ENCODE measurements at regions not wholly inside any gene's neighbourhood (a gene's known extent, or its start where the extent isn't known, plus 50 kb on each side); places are given as distances from the start of the nearest gene placed in this dataset.

GRCh38 chr10:36277459-36277858 lies 635.4 kb upstream of the FZD8 start:
- TF ChIP-seq, protein P1, sequence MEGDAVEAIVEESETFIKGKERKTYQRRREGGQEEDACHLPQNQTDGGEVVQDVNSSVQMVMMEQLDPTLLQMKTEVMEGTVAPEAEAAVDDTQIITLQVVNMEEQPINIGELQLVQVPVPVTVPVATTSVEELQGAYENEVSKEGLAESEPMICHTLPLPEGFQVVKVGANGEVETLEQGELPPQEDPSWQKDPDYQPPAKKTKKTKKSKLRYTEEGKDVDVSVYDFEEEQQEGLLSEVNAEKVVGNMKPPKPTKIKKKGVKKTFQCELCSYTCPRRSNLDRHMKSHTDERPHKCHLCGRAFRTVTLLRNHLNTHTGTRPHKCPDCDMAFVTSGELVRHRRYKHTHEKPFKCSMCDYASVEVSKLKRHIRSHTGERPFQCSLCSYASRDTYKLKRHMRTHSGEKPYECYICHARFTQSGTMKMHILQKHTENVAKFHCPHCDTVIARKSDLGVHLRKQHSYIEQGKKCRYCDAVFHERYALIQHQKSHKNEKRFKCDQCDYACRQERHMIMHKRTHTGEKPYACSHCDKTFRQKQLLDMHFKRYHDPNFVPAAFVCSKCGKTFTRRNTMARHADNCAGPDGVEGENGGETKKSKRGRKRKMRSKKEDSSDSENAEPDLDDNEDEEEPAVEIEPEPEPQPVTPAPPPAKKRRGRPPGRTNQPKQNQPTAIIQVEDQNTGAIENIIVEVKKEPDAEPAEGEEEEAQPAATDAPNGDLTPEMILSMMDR (IDR thresholded peaks at IDR 0.05; ENCODE audit: control extremely low read depth in 1 of 3, insufficient read depth in 1 of 3, low read depth in 1 of 3, low read length in 3 of 3), result no peak
- no peak for TF ChIP-seq KDM1A (IDR thresholded peaks at IDR 0.05; ENCODE audit: borderline replicate concordance, low read length)
- no peak for TF ChIP-seq ZNF274 (IDR thresholded peaks at IDR 0.05; ENCODE audit: borderline replicate concordance, extremely low read depth, low read length)
- no peak for TF ChIP-seq HDAC6 (IDR thresholded peaks at IDR 0.05; ENCODE audit: low read depth, low read length)
- TF ChIP-seq EGR1 (IDR thresholded peaks at IDR 0.05; ENCODE audit: borderline replicate concordance, low read depth, low read length), result no peak
- no peak for TF ChIP-seq ATF3 (IDR thresholded peaks at IDR 0.05; ENCODE audit: insufficient read depth, low read depth, low read length)
- TF ChIP-seq JUND (IDR thresholded peaks at IDR 0.05; ENCODE audit: low read length), result no peak
- TF ChIP-seq JUN (IDR thresholded peaks at IDR 0.05; ENCODE audit: low read depth, low read length), result no peak
- no peak for TF ChIP-seq RFX5 (IDR thresholded peaks at IDR 0.05; ENCODE audit: borderline replicate concordance, low read depth, low read length)
- TF ChIP-seq ASH2L (IDR thresholded peaks at IDR 0.05; ENCODE audit: low read length), result no peak
- TF ChIP-seq SIN3A (conservative IDR thresholded peaks at IDR 0.05 in 1 of 2, IDR thresholded peaks at IDR 0.05 in 1 of 2; ENCODE audit: low read depth in 1 of 2, low read length in 2 of 2), result no peak
- TF ChIP-seq MAFK (IDR thresholded peaks at IDR 0.05; ENCODE audit: low read depth, low read length), result no peak
- no peak for TF ChIP-seq CEBPB (IDR thresholded peaks at IDR 0.05; ENCODE audit: low read depth, low read length)
- TF ChIP-seq RAD21 (IDR thresholded peaks at IDR 0.05 in 1 of 2, conservative IDR thresholded peaks at IDR 0.05 in 1 of 2; ENCODE audit: low read depth in 2 of 2, low read length in 2 of 2), result no peak
